Peyer's patch (tissue), 4 donors: ENCODE measurements at regions not wholly inside any gene's neighbourhood (a gene's known extent, or its start where the extent isn't known, plus 50 kb on each side); places are given as distances from the start of the nearest gene placed in this dataset.

Source experiments
- CTCF ChIP-seq, 6 experiments: fragments of 450-650 bp in 4 of 6; fragments of 200-600 bp in 2 of 6; sonication (generic) in 1 of 6; IDR thresholded peaks; one replicate each; pipeline ENCODE4 v1.5.1; 2017 to 2019; ENCODE audit warnings: antibody characterized with exemption in 6 of 6, mild to moderate bottlenecking in 3 of 6, moderate library complexity in 1 of 6
- POLR2A ChIP-seq, 2 donors: fragments of 450-650 bp; IDR thresholded peaks; one replicate each; pipeline ENCODE4 v1.5.1; 2017; ENCODE audit warnings: antibody characterized with exemption in 2 of 2, mild to moderate bottlenecking in 2 of 2, moderate library complexity in 2 of 2

DNA sequence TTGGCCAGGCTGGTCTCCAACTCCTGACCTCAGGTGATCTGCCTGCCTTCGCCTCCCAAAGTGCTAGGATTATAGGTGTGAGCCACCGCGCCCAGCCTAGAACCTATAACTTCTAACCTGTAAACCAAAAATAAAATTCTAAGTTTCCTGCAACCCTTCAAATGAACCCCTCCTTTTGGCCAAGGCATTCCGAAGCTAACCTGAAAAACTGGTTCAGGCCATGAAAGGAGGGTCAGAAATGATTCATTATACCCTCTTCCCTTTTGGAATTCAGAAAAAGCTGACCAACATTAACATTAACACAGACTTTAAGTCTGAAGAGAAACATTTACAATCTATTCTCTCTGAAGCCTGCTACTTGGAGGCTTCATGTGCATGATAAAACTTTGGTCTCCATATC, 165.1 kb downstream of the TINAG start:
- no peak for TF ChIP-seq CTCF (IDR thresholded peaks at IDR 0.05)
- no peak for TF ChIP-seq POLR2A (IDR thresholded peaks at IDR 0.05)
